Umbilical cord (tissue), 1 donor: ENCODE measurements at regions not wholly inside any gene's neighbourhood (a gene's known extent, or its start where the extent isn't known, plus 50 kb on each side); places are given as distances from the start of the nearest gene placed in this dataset.
A peak's percentile ranks its signal among the peaks of the same experiment; 100 is the strongest.

Experiments
- DNase-seq: peaks from one replicate; pipeline ENCODE4 v3.0.0-alpha.2; 2015; ENCODE audit warnings: low spot score

DNA sequence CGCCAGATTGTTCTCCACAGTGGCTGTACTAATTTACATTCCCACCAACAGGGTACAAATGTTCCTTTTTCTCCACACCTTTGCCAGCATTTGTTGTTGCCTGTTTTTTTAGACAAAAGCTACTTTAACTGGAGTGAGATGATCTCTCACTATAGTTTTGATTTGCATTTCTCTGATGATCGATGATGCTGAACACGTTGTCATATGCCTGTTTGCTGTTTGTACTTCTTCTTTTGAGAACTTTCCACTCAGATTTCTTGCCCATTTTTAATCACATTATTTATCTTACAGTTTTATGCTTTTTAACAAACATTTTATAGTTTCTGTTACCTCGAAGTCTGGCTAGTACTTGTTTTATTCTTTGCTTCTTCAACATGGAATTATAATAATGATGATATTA is 643.7 kb upstream of the ALCAM start:
- no peak for DNase-seq

DNA sequence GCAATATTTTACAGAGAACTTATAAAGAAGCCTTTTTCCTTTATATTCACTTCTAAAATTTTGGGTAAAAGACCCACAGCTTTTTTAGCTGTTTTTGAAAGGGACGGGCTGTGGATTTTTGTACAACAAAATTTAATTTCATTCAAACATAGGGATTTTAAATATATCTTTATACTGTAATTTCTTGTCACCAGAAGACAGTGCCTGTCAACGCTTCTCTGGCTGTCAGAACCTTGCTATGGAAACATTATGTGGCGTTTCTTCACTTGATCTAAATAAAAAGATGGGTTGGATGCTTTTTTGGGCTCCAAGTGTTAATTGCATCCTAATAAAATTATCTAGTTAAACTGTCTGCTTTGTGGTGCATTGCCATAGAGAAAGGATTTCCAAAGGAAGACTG is 635.6 kb upstream of the ALCAM start:
- DNase-seq, result no peak

DNA sequence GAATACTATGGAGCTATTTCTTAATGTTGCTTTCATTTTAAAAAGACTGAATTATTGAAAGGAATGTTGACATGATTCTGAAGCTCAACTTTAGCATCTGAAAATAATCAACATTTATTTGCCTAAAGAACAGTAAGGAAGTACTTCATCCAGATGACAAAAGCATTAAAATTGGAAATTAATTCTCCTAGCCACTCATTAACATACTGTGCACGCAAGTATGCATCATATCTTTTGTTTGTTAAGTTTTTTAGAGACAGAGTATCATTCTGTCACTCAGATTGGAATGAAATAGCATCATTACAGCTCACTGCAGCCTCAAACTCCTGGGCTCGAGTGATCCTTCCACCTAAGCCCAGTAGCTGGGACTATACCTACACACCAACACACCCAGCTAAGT is 632.1 kb upstream of the ALCAM start:
- DNase-seq, result no peak

DNA sequence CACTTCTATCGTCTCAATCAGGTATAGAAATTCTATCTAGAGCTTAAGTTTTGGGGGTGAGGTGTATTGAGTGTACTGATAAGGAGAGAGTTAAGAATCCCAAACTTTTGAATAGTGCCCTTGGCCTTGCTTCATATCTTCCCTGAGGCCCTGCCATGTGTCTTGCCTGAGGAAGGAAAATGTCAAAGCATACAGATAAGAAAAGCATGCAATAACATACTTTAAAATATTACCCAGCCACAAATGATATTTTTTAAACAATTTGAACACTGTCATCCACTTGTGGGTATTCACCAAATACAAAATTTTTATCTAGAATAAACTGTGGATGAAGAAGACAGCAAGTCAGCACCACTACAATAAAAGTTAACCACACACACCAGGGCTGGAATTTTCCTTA is 631.0 kb upstream of the ALCAM start:
- peak; percentile 54 for DNase-seq

DNA sequence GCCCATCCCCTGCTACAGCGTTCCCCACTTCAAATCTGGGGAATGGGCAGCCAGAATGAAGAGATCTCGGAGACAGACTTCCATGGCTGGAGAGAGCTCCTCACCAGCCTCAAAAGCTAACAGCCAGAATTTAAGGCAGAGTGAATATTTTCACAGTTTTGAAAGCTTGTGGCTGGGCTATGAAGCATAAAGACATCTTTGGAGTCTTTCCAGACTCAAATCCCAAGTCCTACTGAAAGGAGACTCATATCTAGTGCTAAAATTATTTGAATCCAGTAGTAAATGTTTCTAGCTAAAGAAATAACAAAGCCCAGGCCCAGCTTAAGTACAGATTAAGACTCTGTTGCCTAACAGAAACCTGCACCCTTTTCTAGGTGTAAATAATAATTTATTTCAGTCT is 628.4 kb upstream of the ALCAM start:
- DNase-seq, result peak; percentile 85

DNA sequence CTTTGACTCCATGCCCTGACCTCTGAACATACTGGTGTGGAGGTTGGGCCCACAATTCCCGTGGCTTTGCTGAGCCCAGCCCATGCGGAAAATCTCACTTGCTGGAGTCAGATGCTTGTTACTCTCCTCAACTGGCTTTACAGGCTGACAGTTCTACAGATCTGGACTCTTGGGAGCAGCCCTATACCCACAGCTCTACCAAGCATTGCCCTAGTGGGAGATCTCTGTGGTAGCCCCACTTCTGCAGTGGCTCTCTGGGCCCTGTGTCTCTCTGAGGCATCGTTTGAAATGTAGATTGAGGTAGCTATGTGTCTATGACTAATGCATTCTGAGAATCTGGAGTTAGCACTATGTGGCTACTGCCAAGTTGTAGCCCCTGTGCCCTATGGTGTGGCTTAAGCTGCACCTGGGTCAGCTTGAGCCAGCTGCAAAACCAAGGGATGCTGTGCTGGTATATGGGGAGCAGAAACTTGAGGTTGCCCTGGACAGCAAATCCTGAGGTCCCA is 625.8 kb upstream of the ALCAM start:
- no peak for DNase-seq

DNA sequence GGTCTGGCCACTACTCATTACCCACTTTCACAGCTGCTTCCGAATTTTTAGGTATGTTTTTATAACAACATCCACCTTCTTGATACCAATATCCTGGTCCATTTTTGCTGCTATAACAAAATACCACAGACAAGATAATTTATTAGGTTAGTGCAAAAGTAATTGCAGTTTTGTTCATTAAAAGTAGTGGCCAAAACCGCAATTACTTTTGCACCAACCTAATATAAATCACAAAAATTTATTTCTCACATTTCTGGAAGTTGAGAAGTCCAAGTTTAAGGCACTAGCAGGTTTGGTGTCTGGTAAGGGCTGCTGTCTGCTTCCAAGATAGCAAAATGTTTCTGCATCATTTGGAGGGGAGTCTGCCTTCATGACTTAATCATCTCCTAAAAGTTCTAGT is 624.7 kb upstream of the ALCAM start:
- no peak for DNase-seq

DNA sequence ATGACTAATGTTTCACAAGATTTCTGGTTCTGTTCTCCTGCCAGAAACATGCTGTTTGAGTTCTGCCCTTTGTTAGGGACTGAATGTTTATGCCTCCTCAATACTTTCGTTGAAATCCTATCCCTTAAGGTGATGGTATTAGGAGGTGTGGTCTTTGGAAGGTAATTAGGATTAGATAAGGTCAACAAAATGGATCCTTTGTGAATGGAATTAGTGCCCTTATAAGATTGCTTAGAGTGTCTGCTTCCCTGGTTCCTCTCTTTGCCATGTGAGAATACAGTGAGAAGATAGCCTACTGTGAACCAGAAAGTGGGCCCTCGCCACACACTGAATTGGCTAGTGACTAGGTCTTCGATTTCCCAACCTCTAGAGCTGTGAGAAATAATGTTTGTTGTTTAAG is 621.4 kb upstream of the ALCAM start:
- no peak for DNase-seq

DNA sequence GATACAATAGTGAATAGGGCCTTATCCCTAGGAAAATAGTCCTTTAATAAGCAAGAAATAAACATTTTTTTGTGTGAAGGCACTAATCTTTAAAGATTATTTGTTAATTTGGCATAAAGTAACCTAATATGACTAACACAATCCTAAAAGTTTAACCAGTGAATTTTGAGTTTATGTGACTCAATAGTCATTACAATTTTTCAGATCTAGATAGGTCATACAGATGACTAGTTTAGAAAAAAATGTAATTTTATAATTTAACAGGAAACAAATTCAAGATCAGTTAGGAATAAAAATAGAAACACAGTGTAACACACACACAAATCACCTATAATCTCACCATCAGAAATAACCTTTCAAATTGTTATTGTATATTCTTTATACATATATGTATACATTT is 620.7 kb upstream of the ALCAM start:
- DNase-seq, result no peak

DNA sequence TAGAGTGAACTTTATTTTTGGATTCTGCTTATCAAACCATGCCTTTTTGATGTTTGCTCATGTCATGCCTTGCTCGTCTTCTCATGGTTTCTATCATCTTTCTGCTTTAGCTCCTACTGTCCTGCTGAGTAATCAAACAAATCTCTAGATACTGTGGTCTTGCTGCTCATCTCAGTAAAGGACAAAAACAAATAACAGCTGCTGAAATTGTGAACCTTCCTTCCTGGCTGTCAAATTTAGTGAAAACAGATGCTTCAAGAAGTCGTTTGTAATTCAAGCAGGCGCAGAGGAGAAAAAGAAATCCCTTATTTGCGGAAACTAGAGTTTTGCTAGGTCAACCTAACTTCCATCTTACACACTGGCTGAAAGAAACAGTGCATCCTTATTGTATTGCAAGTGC is 616.1 kb upstream of the ALCAM start:
- peak; percentile 81 for DNase-seq

DNA sequence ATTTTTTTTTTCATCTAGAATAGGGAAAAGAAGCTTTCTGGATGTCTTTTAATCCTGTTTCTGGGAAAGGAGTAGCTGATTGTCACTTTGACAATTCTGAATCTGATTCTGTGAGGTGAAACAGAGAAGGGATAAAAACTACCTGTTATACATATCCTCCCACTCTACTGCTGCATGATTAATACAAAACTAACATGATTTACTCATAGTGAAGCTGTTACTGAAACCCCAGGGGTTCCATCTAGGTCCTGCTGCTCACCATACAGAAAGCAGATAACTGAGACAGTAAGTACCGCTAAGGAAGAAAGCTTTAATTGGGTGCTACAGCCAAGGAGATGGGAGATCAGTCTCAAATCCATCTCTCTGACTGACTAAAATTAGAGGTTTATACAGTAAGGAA is 610.9 kb upstream of the ALCAM start:
- no peak for DNase-seq

DNA sequence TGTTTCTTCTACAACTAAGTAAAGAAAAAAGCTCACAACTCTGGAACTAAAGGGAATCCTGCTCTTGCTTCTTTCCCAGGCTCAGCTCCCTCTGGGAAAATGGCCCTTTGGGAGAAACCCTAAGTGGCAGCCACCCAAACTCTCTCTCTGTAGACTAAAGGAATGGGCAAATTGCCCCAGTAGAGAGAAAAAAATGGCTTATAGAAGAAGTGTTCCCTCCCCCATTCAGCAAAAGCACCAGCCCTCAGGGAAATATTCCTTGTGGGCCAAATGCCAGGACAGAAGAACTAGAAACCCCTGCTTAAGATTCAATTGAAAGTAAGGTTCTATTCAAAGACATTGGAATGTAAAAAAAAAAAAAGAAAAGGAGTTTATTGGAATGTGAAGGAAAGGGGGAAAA is 603.7 kb upstream of the ALCAM start:
- DNase-seq, result peak; percentile 80

DNA sequence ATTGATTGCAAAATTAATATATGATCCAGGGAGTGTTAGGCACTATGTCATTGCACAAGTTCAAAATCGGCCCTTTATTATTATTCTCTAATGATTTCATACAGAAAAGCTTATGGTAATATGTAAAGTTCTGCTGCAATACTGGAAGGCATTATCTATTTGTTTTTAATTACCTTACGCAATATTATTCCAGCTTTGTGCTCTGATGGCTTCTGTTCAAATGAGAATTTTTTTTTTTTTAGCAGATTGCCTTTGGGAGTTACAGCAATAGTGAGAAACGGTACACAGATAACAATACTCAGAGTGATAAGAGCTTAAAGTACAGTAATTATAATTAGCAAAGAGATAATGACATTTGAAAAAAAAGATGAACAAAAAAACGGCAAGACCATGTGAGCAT is 602.2 kb upstream of the ALCAM start:
- DNase-seq, result no peak

DNA sequence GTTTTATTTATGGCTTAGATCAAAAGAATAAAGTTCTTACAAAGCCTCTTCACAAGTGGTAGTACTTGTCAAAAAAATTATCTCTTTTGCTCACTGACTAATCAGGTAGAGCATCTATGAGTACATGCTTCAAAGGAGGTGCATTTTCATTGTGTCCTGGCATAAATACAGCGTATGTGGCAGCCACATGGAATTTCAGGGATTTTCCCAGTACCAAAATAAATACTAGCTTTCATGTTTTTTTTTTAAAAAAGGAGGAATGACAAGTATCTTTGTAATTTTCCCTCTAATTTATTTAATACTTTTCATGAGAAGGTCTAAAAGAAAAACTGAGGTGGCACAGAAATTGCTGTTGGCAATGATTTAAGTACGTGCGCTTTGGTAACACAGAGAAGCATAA is 597.8 kb upstream of the ALCAM start:
- no peak for DNase-seq

DNA sequence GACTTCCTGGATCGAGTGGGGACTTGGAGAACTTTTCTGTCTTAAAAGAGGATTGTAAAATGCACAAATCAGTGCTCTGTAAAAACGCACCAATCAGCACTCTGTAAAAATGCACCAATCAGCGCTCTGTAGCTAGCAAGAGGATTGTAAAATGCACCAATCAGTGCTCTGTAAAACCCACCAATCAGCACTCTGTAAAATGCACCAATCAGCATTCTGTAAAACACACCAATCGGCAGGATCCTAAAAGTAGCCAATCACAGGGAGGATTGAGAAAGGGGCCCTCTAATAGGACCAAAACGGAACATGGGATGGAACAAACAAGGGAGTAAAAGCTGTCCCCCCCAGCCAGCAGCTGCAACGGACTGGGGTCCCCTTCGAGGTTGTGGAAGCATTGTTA is 587.4 kb upstream of the ALCAM start:
- DNase-seq, result no peak

DNA sequence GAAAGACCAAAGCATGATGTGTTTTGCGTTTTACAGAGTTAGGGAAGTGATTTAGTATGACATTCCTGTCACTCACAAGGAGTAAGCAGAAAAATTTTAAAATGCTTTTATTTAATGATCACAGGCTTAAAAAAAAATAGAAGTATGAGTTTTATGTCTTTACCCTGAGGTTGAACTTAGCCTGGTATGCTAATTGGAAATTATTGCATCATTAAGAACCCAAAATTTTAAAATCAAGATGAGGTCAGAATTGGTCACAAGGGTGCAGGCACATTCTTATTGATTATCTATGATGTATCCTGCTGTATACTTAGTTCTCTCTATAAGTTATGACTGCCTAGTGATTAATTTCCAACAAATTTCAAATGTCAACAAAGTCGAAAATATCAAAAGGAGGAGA is 585.6 kb upstream of the ALCAM start:
- no peak for DNase-seq

DNA sequence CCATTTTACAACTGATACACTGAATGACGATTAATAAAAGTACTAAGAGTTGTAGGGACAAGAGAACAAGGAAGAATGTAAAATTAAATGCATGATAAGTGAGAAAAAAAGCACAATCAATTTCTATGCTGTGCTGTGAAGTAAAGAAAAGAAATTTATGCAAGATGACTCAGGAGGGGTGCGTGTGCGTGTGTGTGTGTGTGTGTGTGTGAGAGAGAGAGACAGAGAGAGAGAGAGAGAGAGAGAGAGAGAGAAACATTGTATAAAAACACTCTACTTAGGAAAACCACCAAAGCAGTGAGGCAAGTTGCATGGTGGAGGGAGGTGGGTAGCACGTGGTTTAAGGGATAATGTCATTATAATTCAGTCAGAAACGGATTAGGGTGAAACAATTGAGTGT is 580.8 kb upstream of the ALCAM start:
- DNase-seq, result no peak

DNA sequence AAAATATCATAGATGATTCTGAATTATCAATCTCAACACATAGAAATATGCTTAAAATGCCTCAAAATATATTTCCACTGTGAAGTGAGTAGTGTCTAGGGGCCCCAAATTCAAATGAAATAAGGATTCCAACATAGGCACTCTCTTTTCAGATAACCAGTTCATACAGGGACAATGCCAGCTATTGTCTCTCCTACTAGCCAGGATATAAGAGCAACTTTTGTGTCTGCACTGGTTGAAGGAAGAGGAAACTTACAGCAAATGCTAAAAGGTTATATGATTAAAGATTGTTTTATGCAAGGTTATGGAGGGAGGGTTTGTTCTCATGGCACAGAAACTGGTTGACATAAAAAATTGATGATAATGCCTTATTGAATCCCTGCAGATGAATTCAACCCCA is 579.4 kb upstream of the ALCAM start:
- no peak for DNase-seq

DNA sequence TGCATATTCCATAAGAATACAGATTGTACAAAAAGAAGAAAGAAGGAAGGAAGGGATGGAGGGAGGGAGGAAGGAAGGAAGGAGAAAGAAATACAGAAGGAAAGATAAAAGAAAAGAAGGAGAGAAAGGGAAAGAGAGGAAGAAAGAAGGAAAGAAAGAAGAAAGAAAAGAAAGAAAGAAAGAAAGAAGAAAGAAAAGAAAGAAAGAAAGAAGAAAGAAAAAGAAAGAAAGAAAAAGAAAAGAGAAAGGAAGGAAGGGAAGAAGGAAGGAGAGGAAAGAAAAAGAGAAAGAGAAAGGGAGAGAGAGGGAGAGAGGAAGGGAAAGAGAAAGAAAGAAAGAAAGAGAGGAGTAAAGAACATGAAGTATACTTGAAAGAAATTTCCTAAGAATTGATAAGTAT is 577.9 kb upstream of the ALCAM start:
- DNase-seq, result no peak

DNA sequence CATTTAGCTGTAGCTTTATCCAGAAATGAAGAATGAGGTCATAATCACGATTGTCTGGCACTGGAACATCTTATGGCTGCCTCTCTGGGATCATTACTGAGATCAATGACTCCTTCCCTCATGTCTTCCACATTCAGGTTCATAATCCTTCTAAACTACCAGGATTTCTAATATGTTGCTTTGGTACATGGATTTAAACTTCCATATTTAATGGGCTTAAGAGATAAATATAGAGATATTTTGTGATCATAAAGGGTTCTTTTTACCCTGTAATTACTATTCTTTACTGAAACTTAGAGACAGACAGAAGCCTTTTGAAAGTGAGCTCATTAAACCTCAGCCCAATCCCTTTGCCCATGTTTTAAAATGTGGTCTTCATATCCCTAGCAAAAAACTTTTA is 575.4 kb upstream of the ALCAM start:
- peak; percentile 91 for DNase-seq

DNA sequence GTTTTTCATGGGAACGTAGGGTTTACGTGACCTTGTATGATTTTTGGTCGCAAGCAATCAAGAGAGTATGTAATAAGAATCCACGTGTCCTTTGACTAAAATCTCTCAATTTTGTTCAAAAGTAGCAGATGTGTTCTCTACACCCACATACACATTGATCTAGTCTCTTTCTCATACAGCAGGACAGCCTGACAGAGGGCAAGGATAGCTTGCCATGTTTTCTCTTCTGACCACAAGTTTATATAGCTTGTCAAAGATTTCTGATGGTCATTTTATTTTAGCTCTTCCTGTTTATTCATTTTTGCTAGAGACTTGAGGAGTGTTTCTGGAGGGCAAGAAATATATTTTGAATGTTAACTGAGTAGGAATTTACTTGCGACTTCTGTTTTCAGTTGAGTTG is 570.2 kb upstream of the ALCAM start:
- DNase-seq, result no peak

DNA sequence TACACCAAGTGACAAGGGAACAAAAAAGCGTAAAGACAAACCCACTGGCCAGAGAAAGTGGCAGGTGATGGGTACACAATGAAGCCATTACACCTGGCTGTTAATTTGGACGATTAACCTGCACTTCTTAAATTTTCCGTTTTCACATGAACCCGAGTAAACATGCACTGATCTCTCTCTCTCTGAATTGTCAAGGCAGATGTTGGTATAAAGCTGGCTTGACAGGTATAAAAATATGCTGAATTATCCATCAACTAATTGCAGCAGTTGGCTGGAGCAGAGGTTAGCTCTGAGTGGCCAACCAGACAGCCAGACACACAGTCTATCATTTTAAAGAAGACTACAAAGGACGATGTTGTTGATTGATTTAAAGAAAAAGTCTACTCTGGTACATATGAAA is 561.7 kb upstream of the ALCAM start:
- no peak for DNase-seq

DNA sequence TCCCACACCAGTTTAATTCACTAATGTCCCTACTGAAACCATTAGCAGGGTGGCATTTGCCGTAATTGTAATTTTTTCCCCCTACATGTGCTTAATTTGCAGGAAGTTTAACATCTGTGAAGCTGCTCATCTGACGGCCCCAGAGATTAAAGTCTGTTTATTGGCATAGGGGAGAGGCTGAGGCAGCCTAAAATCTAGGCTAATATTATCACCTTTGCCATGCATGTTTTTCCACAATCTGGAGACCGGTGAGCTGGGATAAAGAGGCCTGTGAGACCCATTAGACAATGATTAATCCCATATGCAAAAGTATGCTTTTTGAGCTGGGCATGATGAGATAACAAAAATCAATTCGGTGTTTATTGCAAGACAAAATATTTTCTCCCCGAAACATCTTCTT is 561.2 kb upstream of the ALCAM start:
- DNase-seq, result no peak

DNA sequence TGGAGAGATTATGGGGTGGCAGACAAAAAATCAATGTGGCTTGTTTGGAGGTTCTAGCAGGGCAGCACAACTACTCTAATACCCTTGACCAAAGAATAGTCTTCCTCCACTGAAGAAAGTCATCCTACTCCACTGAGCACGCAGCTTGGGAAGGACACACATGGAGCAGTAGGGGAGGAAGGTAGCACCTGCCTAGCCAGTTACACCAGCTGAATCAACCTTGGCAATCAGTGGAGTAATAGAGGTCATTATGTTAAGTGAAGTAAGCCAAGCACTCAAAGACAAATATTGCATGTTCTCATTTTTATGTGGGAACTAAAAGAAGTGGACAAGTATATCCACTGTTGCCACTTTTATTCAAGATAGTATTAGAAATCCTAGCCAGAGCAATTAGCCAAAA is 555.8 kb upstream of the ALCAM start:
- no peak for DNase-seq

DNA sequence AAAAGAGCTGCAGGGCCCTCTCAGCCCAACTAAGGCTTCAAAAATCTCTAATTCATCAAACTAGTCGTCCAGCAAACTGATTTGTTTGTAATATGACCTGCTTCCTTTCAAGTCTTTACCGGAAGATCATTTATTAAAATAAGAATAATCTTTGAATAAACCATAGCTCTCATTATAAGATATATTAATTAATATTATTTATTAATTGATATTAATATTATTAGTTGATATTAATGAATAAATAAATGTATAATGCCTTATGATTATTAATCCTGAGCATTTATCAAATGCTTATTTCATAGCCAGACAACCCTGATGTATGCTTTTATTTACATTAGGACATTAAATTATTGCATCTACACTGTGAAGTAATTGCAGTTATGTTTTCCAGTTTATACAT is 550.7 kb upstream of the ALCAM start:
- DNase-seq, result no peak
